ENCODE measurements at regions not wholly inside any gene's neighbourhood (a gene's known extent, or its start where the extent isn't known, plus 50 kb on each side); places are given as distances from the start of the nearest gene placed in this dataset.

DNA sequence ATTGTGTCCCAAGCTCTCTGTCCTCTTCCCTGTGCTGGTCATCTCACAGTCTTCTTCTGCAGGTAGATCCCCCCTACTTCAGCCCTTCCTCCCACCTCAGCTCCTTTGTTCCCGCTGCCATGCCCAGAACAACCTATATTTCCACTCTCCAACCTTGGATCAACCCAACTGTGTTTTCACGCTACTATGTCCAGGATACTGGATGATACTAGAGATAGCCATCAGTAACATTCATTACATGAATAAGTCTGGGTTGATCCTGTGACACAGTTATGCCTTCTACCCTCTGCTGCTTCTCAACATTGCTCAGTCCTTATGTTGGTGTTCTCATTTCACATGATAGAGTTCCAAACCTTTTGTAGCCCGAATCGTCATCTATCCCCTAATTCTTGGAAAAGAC, 286.4 kb downstream of the ZEB1 start:
- TF ChIP-seq, protein P1, sequence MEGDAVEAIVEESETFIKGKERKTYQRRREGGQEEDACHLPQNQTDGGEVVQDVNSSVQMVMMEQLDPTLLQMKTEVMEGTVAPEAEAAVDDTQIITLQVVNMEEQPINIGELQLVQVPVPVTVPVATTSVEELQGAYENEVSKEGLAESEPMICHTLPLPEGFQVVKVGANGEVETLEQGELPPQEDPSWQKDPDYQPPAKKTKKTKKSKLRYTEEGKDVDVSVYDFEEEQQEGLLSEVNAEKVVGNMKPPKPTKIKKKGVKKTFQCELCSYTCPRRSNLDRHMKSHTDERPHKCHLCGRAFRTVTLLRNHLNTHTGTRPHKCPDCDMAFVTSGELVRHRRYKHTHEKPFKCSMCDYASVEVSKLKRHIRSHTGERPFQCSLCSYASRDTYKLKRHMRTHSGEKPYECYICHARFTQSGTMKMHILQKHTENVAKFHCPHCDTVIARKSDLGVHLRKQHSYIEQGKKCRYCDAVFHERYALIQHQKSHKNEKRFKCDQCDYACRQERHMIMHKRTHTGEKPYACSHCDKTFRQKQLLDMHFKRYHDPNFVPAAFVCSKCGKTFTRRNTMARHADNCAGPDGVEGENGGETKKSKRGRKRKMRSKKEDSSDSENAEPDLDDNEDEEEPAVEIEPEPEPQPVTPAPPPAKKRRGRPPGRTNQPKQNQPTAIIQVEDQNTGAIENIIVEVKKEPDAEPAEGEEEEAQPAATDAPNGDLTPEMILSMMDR (IDR thresholded peaks at IDR 0.05; ENCODE audit: low read depth, low read length) = no peak
- Histone ChIP-seq H3K27ac (ENCODE audit: low read depth, low read length) (no peak overlapping the region), H3K4me3 (ENCODE audit: low read depth, low read length) (no peak overlapping the region), H3K27me3 (ENCODE audit: control insufficient read depth, insufficient read depth, low read length) (no peaks in the 10 kb centered on the region), H3K9me3 (ENCODE audit: control insufficient read depth, insufficient read depth, low read length) (no peaks in the 10 kb centered on the region; the same call in 1 of the 2 replicates)
- POLR2A ChIA-PET = no interaction called here
- CTCF ChIA-PET = no interaction called here
- no peak for DNase-seq (ENCODE audit: low read depth, low spot score)

DNA sequence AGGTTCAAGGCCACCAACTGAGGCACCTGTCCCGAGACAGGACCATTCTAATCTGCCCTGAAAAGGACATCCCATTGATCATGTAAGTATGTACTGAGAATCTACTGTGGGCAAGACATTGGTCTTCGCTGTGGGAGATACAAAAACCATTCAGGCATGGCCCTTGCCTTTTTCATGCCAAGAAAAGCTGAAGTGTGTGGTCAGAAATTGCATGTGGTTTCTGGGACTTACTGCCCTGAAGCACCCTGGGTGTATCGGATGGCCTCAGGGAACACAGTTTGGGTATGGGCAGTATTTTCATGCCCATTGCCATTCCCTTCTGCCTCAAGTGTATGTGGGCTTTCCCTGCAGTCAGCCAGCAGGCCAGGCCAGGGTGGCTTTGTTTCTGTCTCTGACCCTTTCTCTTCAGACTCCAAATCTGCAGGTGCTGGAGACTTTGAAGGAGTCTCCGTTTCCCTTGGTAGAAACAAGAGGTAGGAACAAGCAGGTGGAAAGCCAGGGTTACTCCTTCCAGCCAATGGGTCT, 285.7 kb downstream of the ZEB1 start:
- POLR2A ChIA-PET = interaction anchor here (1.5 kb wide), 1 partner anchor 93 kb away, joined by 3 read pairs; no protein-coding TSS in a partner anchor
- DNase-seq (ENCODE audit: low read depth, low spot score) = no peak
- Histone ChIP-seq H3K4me3 (ENCODE audit: low read depth, low read length) (no peak overlapping the region), H3K27me3 (ENCODE audit: control insufficient read depth, insufficient read depth, low read length) (no peaks in the 10 kb centered on the region), H3K27ac (ENCODE audit: low read depth, low read length) (no peak overlapping the region), H3K9me3 (ENCODE audit: control insufficient read depth, insufficient read depth, low read length) (no peaks in the 10 kb centered on the region; the same call in 1 of the 2 replicates)
- CTCF ChIA-PET = no interaction called here
- TF ChIP-seq, protein P1 (IDR thresholded peaks at IDR 0.05; ENCODE audit: low read depth, low read length) = no peak

DNA sequence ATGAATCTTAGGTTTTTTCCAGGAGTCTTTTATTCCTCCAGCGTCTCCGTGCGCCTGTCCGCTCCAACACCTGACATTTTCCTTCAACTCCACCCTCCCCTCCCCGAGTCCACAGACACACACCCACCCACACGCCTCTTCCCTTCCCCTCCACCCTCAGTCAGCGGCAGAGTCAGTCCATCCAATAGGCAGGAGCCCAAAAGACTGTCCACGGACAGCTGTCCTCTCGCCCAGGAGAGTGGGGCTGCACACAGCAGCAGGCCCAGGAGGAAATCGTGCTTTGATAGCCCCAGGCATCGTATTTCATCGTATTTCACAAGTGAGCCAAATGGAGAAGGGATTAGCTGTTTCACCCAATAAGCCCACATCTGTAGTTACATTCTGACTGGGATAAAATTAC, 285.1 kb downstream of the ZEB1 start:
- H3K27ac ChIP-seq (ENCODE audit: low read depth, low read length) = peak overlapping the region; percentile 65
- CTCF ChIA-PET = no interaction called here

DNA sequence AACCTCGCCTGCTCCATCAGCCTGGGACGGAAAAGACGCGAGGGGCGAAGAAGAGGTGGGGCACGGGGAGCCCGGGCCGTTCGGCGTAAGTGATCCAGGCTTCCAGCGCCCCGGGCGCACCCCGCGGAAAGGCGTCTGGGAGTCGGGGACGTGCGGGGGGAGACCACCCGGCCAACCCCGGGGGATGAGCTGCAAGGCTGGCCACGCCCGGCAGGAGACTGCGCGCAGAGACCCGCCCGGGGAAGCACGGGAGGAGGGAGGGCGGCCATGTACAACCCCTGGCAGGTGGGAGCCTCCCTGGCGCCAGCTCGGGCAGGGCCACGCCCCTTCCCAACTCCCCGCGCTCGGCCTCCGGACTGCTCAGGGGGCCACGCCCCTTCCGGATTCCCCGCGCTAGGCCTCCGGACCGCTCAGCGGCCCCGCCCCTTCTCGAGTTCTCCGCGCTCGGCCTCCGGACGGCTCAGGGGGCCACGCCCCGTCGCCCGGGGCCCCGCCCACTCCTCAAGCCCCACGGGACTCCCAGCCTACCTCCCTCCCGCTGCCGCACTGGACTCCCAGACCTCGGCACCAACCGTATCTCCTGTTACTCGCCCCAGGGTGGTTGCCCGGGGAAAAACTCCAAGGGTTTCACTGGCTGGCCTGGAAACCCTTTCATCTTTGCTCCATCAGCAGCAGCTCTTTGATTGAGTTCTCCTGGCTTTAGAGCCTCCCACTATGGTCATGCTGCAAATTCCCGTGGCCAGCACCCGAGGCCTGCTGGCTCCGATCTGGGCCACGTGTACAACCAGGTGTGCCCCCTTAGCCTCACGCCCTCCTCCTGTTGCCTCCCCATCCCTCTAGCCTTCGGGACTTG, 284.4 kb downstream of the ZEB1 start:
- ChIA-PET CTCF (no interaction called here), POLR2A (interaction anchor here (1.5 kb wide), 1 partner anchor 94 kb away, joined by 3 read pairs; no protein-coding TSS in a partner anchor)
- peak; percentile 62 for DNase-seq (ENCODE audit: low read depth, low spot score)
- H3K9me3 ChIP-seq (ENCODE audit: control insufficient read depth, insufficient read depth, low read length) = no peaks in the 10 kb centered on the region; the same call in 1 of the 2 replicates
- no peaks in the 10 kb centered on the region for H3K27me3 ChIP-seq (ENCODE audit: control insufficient read depth, insufficient read depth, low read length)
- H3K4me3 ChIP-seq (ENCODE audit: low read depth, low read length) = peak overlapping the region; percentile 72
- peak overlapping the region; percentile 65 for H3K27ac ChIP-seq (ENCODE audit: low read depth, low read length)
- TF ChIP-seq, protein P1 (IDR thresholded peaks at IDR 0.05; ENCODE audit: low read depth, low read length) = no peak

More for the DNA sequence above, 285.1 kb downstream of the ZEB1 start:
- DNase-seq (ENCODE audit: low read depth, low spot score) = no peak
- no peaks in the 10 kb centered on the region for H3K27me3 ChIP-seq (ENCODE audit: control insufficient read depth, insufficient read depth, low read length)
- TF ChIP-seq, protein P1 (IDR thresholded peaks at IDR 0.05; ENCODE audit: low read depth, low read length) = no peak
- POLR2A ChIA-PET = interaction anchor here (1.5 kb wide), 1 partner anchor 93 kb away, joined by 3 read pairs; no protein-coding TSS in a partner anchor
- H3K9me3 ChIP-seq (ENCODE audit: control insufficient read depth, insufficient read depth, low read length) = no peaks in the 10 kb centered on the region; the same call in 1 of the 2 replicates
- peak overlapping the region; percentile 72 for H3K4me3 ChIP-seq (ENCODE audit: low read depth, low read length)
